ENCODE measurements at regions not wholly inside any gene's neighbourhood (a gene's known extent, or its start where the extent isn't known, plus 50 kb on each side); places are given as distances from the start of the nearest gene placed in this dataset.

- no peaks in the 10 kb centered on the region for H3K9me1 ChIP-seq (ENCODE audit: control insufficient read depth, extremely low read depth, insufficient read depth, low read length)
- no peaks in the 10 kb centered on the region for H3K36me3 ChIP-seq (ENCODE audit: control insufficient read depth in 2 of 2, extremely low read depth in 1 of 2, insufficient read depth in 2 of 2, low read length in 2 of 2)
- no peaks in the 10 kb centered on the region for H3K4me1 ChIP-seq (ENCODE audit: control insufficient read depth, extremely low read depth, insufficient read depth, low read length)
- H3K27ac ChIP-seq (ENCODE audit: control insufficient read depth, insufficient read depth, low read length), result no peak overlapping the region
- no peak overlapping the region for H3K4me3 ChIP-seq (ENCODE audit: control insufficient read depth in 2 of 3, extremely low read depth in 1 of 3, insufficient read depth in 2 of 3, low read depth in 1 of 3, low read length in 3 of 3)
- H4K20me1 ChIP-seq (ENCODE audit: control insufficient read depth, extremely low read depth, insufficient read depth, low read length), result no peaks in the 10 kb centered on the region
- no peaks in the 10 kb centered on the region for H3K27me3 ChIP-seq (ENCODE audit: control insufficient read depth, extremely low read depth, insufficient read depth, low read length)
- no peak overlapping the region for H3K9ac ChIP-seq (ENCODE audit: control insufficient read depth, extremely low read depth, insufficient read depth, low read length)
- no peak for TF ChIP-seq CTCF (optimal IDR thresholded peaks at IDR 0.05 in 1 of 3, IDR thresholded peaks at IDR 0.05 in 1 of 3, conservative IDR thresholded peaks at IDR 0.05 in 1 of 3; ENCODE audit: extremely low read depth in 1 of 3, insufficient read depth in 2 of 3, low read length in 3 of 3)
- TF ChIP-seq EZH2 (IDR thresholded peaks at IDR 0.05; ENCODE audit: low read length), result no peak
- H2AFZ ChIP-seq (ENCODE audit: control insufficient read depth, low read length), result no peak overlapping the region
- no peak for DNase-seq (ENCODE audit: low read depth, low spot score)
- no peak overlapping the region for H3K4me2 ChIP-seq (ENCODE audit: control insufficient read depth, extremely low read depth, insufficient read depth, low read depth, low read length)
- H3K79me2 ChIP-seq (ENCODE audit: control insufficient read depth, insufficient read depth, low read length), result no peaks in the 10 kb centered on the region
- dilution Hi-C loops (cut with MboI; ENCODE audit: extremely low pct_ligation_motif_present, low sequenced_read_pairs), result no loop called here
- H3K9me3 ChIP-seq (ENCODE audit: control insufficient read depth, low read depth, low read length), result peaks cover 2% of the 10 kb centered on the region
- FAIRE-seq, result no peak
Measured at GRCh38 chr21:24093032-24093431, 1514.2 kb downstream of the MRPL39 start.

GRCh38 chr21:24076179-24076578 lies 1531.1 kb downstream of the MRPL39 start:
- TF ChIP-seq EZH2 (IDR thresholded peaks at IDR 0.05; ENCODE audit: low read length) (no peak), CTCF (optimal IDR thresholded peaks at IDR 0.05 in 1 of 3, IDR thresholded peaks at IDR 0.05 in 1 of 3, conservative IDR thresholded peaks at IDR 0.05 in 1 of 3; ENCODE audit: extremely low read depth in 1 of 3, insufficient read depth in 2 of 3, low read length in 3 of 3) (no peak)
- H3K27ac ChIP-seq (ENCODE audit: control insufficient read depth, insufficient read depth, low read length), result no peak overlapping the region
- H3K4me3 ChIP-seq (ENCODE audit: control insufficient read depth in 2 of 3, extremely low read depth in 1 of 3, insufficient read depth in 2 of 3, low read depth in 1 of 3, low read length in 3 of 3), result no peak overlapping the region
- no peaks in the 10 kb centered on the region for H3K9me1 ChIP-seq (ENCODE audit: control insufficient read depth, extremely low read depth, insufficient read depth, low read length)
- no peak overlapping the region for H3K9ac ChIP-seq (ENCODE audit: control insufficient read depth, extremely low read depth, insufficient read depth, low read length)
- no peaks in the 10 kb centered on the region for H3K36me3 ChIP-seq (ENCODE audit: control insufficient read depth in 2 of 2, extremely low read depth in 1 of 2, insufficient read depth in 2 of 2, low read length in 2 of 2)
- dilution Hi-C loops (cut with MboI; ENCODE audit: extremely low pct_ligation_motif_present, low sequenced_read_pairs), result no loop called here
- H3K9me3 ChIP-seq (ENCODE audit: control insufficient read depth, low read depth, low read length), result no peaks in the 10 kb centered on the region
- no peak for DNase-seq (ENCODE audit: low read depth, low spot score)
- no peak for FAIRE-seq
- no peak overlapping the region for H3K4me2 ChIP-seq (ENCODE audit: control insufficient read depth, extremely low read depth, insufficient read depth, low read depth, low read length)
- no peaks in the 10 kb centered on the region for H4K20me1 ChIP-seq (ENCODE audit: control insufficient read depth, extremely low read depth, insufficient read depth, low read length)
- no peaks in the 10 kb centered on the region for H3K27me3 ChIP-seq (ENCODE audit: control insufficient read depth, extremely low read depth, insufficient read depth, low read length)
- H3K79me2 ChIP-seq (ENCODE audit: control insufficient read depth, insufficient read depth, low read length), result no peaks in the 10 kb centered on the region
- no peaks in the 10 kb centered on the region for H3K4me1 ChIP-seq (ENCODE audit: control insufficient read depth, extremely low read depth, insufficient read depth, low read length)
- no peak overlapping the region for H2AFZ ChIP-seq (ENCODE audit: control insufficient read depth, low read length)

Data from keratinocyte (primary cell).